OCI-LY3 (cell line): ENCODE measurements at regions not wholly inside any gene's neighbourhood (a gene's known extent, or its start where the extent isn't known, plus 50 kb on each side); places are given as distances from the start of the nearest gene placed in this dataset.

ENCODE experiments used
- H2AFZ ChIP-seq: fragments of 200-600, 300-600 bp; shearing (Covaris generic); 2 replicates; pipeline ENCODE4 v1.6.0; 2014; ENCODE audit warnings: antibody characterized with exemption, low read depth, low read length
- H3K27ac ChIP-seq: fragments of 200-600, 300-600 bp; sonication (generic); 2 replicates; pipeline ENCODE4 v1.5.1; 2014; ENCODE audit warnings: mild to moderate bottlenecking, low read length, moderate library complexity, mixed read lengths
- H3K27me3 ChIP-seq: fragments of 200-600, 300-600 bp; sonication (generic); 2 replicates; pipeline ENCODE4 v1.6.1; 2014; ENCODE audit warnings: low read depth, low read length, mixed read lengths
- H3K36me3 ChIP-seq: fragments of 200-600, 300-600 bp; sonication (generic); replicated peaks from 2 replicates; pipeline ENCODE3; 2014; ENCODE audit warnings: low read depth, low read length, mixed read lengths
- H3K4me1 ChIP-seq: fragments of 300-600, 200-600 bp; sonication (generic); 2 replicates; pipeline ENCODE4 v1.6.1; 2014; ENCODE audit warnings: low read length, mixed read lengths
- H3K4me2 ChIP-seq: fragments of 200-600, 300-600 bp; sonication (generic); 2 replicates; pipeline ENCODE4 v1.6.1; 2014; ENCODE audit warnings: low read length, mixed read lengths
- H3K4me3 ChIP-seq: fragments of 300-600, 200-600 bp; sonication (generic); 2 replicates; pipeline ENCODE4 v1.5.1; 2014; ENCODE audit warnings: antibody characterized with exemption, mild to moderate bottlenecking, low read length, moderate library complexity
- H3K79me2 ChIP-seq: fragments of 300-600, 200-600 bp; shearing (Covaris generic); 2 replicates; pipeline ENCODE4 v1.6.1; 2014; ENCODE audit warnings: mild to moderate bottlenecking, low read length, mixed read lengths
- H3K9ac ChIP-seq: fragments of 300-600, 200-600 bp; shearing (Covaris generic); 2 replicates; pipeline ENCODE4 v1.6.0; 2014; ENCODE audit warnings: mild to moderate bottlenecking, low read length, moderate library complexity
- H3K9me3 ChIP-seq: fragments of 200-600, 300-600 bp; shearing (Covaris generic); 2 replicates; pipeline ENCODE4 v1.6.1; 2014; ENCODE audit warnings: low read length, mixed read lengths; ENCODE audit not compliant: insufficient read depth
- H4K20me1 ChIP-seq: fragments of 200-600, 300-600 bp; sonication (generic); 2 replicates; pipeline ENCODE4 v1.6.1; 2016; ENCODE audit warnings: low read length, mixed read lengths; ENCODE audit not compliant: insufficient read depth
- CTCF ChIP-seq: fragments of 200-600, 300-600 bp; sonication (generic); IDR thresholded peaks from 2 replicates; pipeline ENCODE4 v1.5.1; 2014; ENCODE audit warnings: antibody characterized with exemption, low read length, low read depth
- EZH2phosphoT487 ChIP-seq: fragments of 200-600 bp; shearing (Covaris generic); IDR thresholded peaks from 2 replicates; pipeline ENCODE4 v1.6.1; 2018; ENCODE audit warnings: antibody characterized with exemption, mixed run types, low read depth

DNA sequence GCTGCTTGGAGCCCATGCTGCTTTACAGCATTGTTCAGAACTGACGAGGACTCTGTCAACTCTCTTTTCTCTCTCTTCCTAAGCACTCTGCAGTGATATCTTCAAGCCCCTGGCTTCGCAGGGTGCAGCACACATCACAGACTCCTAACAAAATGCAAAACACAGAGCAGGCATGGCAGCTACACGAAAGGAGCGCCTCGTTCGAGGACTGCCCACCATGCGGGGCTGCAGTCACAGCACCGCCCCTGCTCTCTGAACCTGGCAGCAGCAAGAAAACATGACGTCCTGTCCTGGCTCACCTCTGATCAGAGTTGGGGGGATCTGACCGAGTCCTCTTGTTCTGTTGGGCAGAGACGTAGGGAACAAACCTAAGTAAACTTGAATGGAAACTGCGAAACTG is 281.7 kb downstream of the CDH26 start:
- Histone ChIP-seq H4K20me1 (no peaks in the 10 kb centered on the region; the same call in 1 of the 2 replicates), H3K4me2 (no peak overlapping the region), H3K9ac (no peak overlapping the region), H3K4me3 (no peak overlapping the region), H3K9me3 (no peaks in the 10 kb centered on the region), H3K27me3 (peaks cover 24% of the 10 kb centered on the region), H3K4me1 (no peaks in the 10 kb centered on the region), H3K36me3 (no peaks in the 10 kb centered on the region), H2AFZ (no peak overlapping the region), H3K27ac (no peak overlapping the region), H3K79me2 (no peaks in the 10 kb centered on the region)
- TF ChIP-seq CTCF: no peak
- TF ChIP-seq EZH2phosphoT487: no peak

- Histone ChIP-seq H3K27ac (no peak overlapping the region), H3K36me3 (no peaks in the 10 kb centered on the region), H3K79me2 (no peaks in the 10 kb centered on the region), H3K27me3 (peaks cover 21% of the 10 kb centered on the region), H3K4me2 (no peak overlapping the region), H2AFZ (no peak overlapping the region), H3K4me1 (no peaks in the 10 kb centered on the region), H4K20me1 (no peaks in the 10 kb centered on the region; the same call in 1 of the 2 replicates), H3K9me3 (no peaks in the 10 kb centered on the region), H3K4me3 (no peak overlapping the region), H3K9ac (no peak overlapping the region)
- TF ChIP-seq CTCF (no peak), EZH2phosphoT487 (no peak)
These were observed 282.2 kb downstream of the CDH26 start for GRCh38 chr20:60240415-60240814.

DNA sequence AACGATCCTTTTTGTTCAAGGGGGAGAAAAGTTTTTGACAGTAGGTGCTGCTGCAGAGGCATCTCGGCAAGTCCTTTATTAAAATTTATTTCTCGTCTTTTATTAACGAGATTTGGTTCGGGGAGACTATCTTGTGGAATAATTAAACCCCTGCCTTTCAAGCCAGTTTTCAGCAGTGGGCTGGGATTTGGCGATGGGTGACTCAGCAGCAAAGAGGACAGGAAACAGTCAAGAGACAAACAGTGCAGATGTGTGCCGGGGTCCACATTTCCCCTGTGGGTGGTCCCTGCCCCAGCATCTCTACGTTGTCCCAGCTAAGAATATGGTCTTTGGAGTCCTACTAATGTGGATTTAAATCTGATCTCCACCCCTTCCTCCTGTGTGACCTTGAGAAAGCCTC is 282.8 kb downstream of the CDH26 start:
- Histone ChIP-seq H3K79me2 (no peaks in the 10 kb centered on the region), H3K27me3 (peaks cover 21% of the 10 kb centered on the region), H3K4me1 (no peaks in the 10 kb centered on the region), H4K20me1 (no peaks in the 10 kb centered on the region; the same call in 1 of the 2 replicates), H3K27ac (no peak overlapping the region), H3K4me3 (no peak overlapping the region), H3K9me3 (no peaks in the 10 kb centered on the region), H2AFZ (no peak overlapping the region), H3K4me2 (no peak overlapping the region), H3K9ac (no peak overlapping the region), H3K36me3 (no peaks in the 10 kb centered on the region)
- TF ChIP-seq EZH2phosphoT487: no peak
- no peak for TF ChIP-seq CTCF

- Histone ChIP-seq H3K9me3 (no peaks in the 10 kb centered on the region), H3K4me3 (no peak overlapping the region), H3K4me1 (no peaks in the 10 kb centered on the region), H3K27ac (no peak overlapping the region), H3K79me2 (no peaks in the 10 kb centered on the region), H3K27me3 (peaks cover 15% of the 10 kb centered on the region), H3K4me2 (no peak overlapping the region), H3K9ac (no peak overlapping the region), H4K20me1 (no peaks in the 10 kb centered on the region; the same call in 1 of the 2 replicates), H2AFZ (no peak overlapping the region), H3K36me3 (no peaks in the 10 kb centered on the region)
- TF ChIP-seq CTCF: no peak
- no peak for TF ChIP-seq EZH2phosphoT487
These were observed 284.7 kb downstream of the CDH26 start for GRCh38 chr20:60242836-60243505.
